ENCODE measurements at regions not wholly inside any gene's neighbourhood (a gene's known extent, or its start where the extent isn't known, plus 50 kb on each side); places are given as distances from the start of the nearest gene placed in this dataset.

GRCh38 chr11:108994887-108995286, 330.0 kb downstream of the DDX10 start:
- no peak for DNase-seq (ENCODE audit: extremely low read depth, low read depth)
- TF ChIP-seq, protein P1, sequence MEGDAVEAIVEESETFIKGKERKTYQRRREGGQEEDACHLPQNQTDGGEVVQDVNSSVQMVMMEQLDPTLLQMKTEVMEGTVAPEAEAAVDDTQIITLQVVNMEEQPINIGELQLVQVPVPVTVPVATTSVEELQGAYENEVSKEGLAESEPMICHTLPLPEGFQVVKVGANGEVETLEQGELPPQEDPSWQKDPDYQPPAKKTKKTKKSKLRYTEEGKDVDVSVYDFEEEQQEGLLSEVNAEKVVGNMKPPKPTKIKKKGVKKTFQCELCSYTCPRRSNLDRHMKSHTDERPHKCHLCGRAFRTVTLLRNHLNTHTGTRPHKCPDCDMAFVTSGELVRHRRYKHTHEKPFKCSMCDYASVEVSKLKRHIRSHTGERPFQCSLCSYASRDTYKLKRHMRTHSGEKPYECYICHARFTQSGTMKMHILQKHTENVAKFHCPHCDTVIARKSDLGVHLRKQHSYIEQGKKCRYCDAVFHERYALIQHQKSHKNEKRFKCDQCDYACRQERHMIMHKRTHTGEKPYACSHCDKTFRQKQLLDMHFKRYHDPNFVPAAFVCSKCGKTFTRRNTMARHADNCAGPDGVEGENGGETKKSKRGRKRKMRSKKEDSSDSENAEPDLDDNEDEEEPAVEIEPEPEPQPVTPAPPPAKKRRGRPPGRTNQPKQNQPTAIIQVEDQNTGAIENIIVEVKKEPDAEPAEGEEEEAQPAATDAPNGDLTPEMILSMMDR (IDR thresholded peaks at IDR 0.05; ENCODE audit: low read depth, low read length), result no peak

DNA sequence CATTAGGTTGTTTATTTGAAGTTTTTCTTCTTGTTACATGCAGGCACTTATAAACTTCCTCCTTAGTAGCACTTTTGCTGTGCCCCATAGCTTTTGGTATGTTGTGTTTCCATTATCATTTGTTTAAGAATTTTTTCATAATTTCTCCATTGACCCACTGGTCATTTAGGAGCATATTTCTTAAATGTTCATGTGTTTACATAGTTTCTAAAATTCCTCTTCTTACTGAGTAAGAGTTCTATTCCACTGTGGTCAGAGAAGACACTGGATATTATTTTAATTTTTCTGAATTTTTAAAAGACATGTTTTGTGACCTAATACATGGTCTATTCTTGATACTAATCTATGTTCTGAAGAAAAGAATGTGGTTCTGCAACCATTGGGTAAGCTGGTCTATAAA, 333.0 kb downstream of the DDX10 start:
- TF ChIP-seq, protein P1 (IDR thresholded peaks at IDR 0.05; ENCODE audit: low read depth, low read length), result no peak
- no peak for DNase-seq (ENCODE audit: extremely low read depth, low read depth)

GRCh38 chr11:109000531-109000930, 335.7 kb downstream of the DDX10 start:
- TF ChIP-seq, protein P1 (IDR thresholded peaks at IDR 0.05; ENCODE audit: low read depth, low read length), result no peak
- no peak for DNase-seq (ENCODE audit: extremely low read depth, low read depth)

DNA sequence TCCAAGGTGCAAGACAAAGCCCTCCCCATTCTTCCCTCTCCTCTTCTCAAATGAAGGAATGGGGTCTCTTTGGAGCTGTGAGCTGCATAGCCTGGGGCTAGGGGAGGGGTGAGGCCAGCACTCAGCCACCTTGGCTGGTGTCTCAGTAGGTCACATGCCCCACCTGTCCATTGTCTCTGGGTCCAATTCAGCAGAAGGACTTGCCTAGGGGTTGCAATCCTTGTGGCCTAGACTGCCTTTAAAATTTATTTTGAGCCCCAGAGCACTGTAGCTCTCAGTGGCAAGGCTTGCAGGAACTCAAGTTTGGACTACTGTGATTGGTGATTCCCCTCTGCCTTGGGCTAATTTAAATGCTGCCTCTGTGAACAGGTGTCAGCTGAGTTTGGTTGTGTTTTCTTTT, 336.7 kb downstream of the DDX10 start:
- TF ChIP-seq, protein P1 (IDR thresholded peaks at IDR 0.05; ENCODE audit: low read depth, low read length), result no peak
- no peak for DNase-seq (ENCODE audit: extremely low read depth, low read depth)

DNA sequence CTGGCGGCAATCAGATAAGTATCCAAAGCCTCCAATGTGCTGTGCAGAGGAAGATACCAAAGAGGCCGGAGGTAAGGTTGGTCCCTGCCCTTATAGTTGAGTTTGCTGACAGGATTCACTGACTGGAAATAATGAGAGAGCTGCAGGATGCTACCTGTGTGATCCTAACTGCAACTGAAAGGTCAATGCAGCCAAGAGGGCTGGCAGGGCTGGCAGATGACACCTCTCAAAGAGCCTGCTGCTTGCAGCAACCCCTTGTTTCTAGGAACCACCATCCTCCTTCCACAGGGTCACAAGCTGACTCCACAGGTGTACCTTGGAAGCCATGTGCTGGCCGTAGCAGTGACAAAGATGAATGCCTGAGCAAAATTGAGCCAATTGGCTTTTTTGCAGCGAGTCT, 348.1 kb downstream of the DDX10 start:
- TF ChIP-seq, protein P1 (IDR thresholded peaks at IDR 0.05; ENCODE audit: low read depth, low read length), result no peak
- DNase-seq (ENCODE audit: extremely low read depth, low read depth), result no peak

GRCh38 chr11:109015283-109015682, 350.4 kb downstream of the DDX10 start:
- no peak for DNase-seq (ENCODE audit: extremely low read depth, low read depth)

GRCh38 chr11:109016724-109017123, 351.9 kb downstream of the DDX10 start:
- DNase-seq (ENCODE audit: extremely low read depth, low read depth), result no peak
- TF ChIP-seq, protein P1 (IDR thresholded peaks at IDR 0.05; ENCODE audit: low read depth, low read length), result no peak

More at GRCh38 chr11:109015283-109015682, 350.4 kb downstream of the DDX10 start:
- TF ChIP-seq, protein P1 (IDR thresholded peaks at IDR 0.05; ENCODE audit: low read depth, low read length), result no peak
